PC-9 (cell line): ENCODE measurements at regions not wholly inside any gene's neighbourhood (a gene's known extent, or its start where the extent isn't known, plus 50 kb on each side); places are given as distances from the start of the nearest gene placed in this dataset.

ENCODE experiments used
- EZH2 ChIP-seq: fragments of 200-600 bp; sonication (generic); IDR thresholded peaks from 2 replicates; pipeline ENCODE4 v1.8.0; 2017; ENCODE audit warnings: antibody characterized with exemption, low read depth
- TF ChIP-seq, protein P1 (sequence below): fragments of 200-600 bp; sonication (generic); conservative IDR thresholded peaks from 2 replicates; pipeline ENCODE4 v1.6.1; 2017; ENCODE audit warnings: mixed run types, antibody characterized with exemption, mild to moderate bottlenecking, moderate library complexity

DNA sequence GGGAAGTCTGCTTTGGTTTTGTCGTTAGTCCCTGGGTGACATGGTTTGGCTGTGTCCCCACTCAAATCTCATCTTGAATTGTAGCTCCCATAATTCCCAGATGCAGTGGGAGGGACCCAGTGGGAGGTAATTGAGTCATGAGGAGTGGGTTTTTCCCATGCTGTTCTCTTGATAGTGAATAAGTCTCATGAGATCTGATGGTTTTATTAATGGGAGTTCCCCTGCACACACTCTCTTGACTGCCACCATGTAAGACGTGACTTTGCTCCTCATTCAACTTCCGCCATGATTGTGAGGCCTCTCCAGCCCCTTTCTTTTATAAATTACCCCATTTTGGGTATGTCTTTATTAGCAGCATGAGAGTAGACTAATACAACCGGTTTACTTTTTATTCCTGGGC is 405.8 kb upstream of the ID2 start:
- TF ChIP-seq, protein P1, sequence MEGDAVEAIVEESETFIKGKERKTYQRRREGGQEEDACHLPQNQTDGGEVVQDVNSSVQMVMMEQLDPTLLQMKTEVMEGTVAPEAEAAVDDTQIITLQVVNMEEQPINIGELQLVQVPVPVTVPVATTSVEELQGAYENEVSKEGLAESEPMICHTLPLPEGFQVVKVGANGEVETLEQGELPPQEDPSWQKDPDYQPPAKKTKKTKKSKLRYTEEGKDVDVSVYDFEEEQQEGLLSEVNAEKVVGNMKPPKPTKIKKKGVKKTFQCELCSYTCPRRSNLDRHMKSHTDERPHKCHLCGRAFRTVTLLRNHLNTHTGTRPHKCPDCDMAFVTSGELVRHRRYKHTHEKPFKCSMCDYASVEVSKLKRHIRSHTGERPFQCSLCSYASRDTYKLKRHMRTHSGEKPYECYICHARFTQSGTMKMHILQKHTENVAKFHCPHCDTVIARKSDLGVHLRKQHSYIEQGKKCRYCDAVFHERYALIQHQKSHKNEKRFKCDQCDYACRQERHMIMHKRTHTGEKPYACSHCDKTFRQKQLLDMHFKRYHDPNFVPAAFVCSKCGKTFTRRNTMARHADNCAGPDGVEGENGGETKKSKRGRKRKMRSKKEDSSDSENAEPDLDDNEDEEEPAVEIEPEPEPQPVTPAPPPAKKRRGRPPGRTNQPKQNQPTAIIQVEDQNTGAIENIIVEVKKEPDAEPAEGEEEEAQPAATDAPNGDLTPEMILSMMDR = no peak
- no peak for TF ChIP-seq EZH2
